GM23248 (cell line): ENCODE measurements at regions not wholly inside any gene's neighbourhood (a gene's known extent, or its start where the extent isn't known, plus 50 kb on each side); places are given as distances from the start of the nearest gene placed in this dataset.

ENCODE experiments used
- EZH2 ChIP-seq: fragments of 200-600 bp; sonication (generic); IDR thresholded peaks from 2 replicates; pipeline ENCODE4 v1.6.1; 2018; ENCODE audit warnings: antibody characterized with exemption, mild to moderate bottlenecking; ENCODE audit not compliant: insufficient read depth, poor library complexity, severe bottlenecking
- EZH2phosphoT487 ChIP-seq: fragments of 200-600 bp; sonication (generic); IDR thresholded peaks from 2 replicates; pipeline ENCODE4 v1.6.1; 2018; ENCODE audit warnings: antibody characterized with exemption, moderate library complexity, mild to moderate bottlenecking, low read depth; ENCODE audit not compliant: insufficient read depth

GRCh38 chr6:50128420-50129005 is 78.8 kb upstream of the DEFB112 start:
- TF ChIP-seq EZH2 (no peak), EZH2phosphoT487 (no peak)
